ENCODE measurements at regions not wholly inside any gene's neighbourhood (a gene's known extent, or its start where the extent isn't known, plus 50 kb on each side); places are given as distances from the start of the nearest gene placed in this dataset.

GRCh38 chr3:76470285-76470684, 569.6 kb upstream of the ROBO2 start:
- TF ChIP-seq CTCF (IDR thresholded peaks at IDR 0.05; ENCODE audit: insufficient read depth, low read length) (no peak), POLR2AphosphoS5 (IDR thresholded peaks at IDR 0.05; ENCODE audit: low read depth) (no peak), SPI1 (IDR thresholded peaks at IDR 0.05; ENCODE audit: borderline replicate concordance, low read depth) (no peak), REST (IDR thresholded peaks at IDR 0.05; ENCODE audit: insufficient replicate concordance, low read depth) (no peak), GABPA (IDR thresholded peaks at IDR 0.05; ENCODE audit: low read depth) (no peak)
- no peak overlapping the region for H3K27ac ChIP-seq (replicated peaks)
- DNase-seq (ENCODE audit: low read depth in 1 of 2, low spot score in 1 of 2) = no peak
- no peak overlapping the region for H3K4me3 ChIP-seq (replicated peaks; ENCODE audit: insufficient read depth, low read length)
- no peaks in the 10 kb centered on the region for H3K27me3 ChIP-seq (ENCODE audit: insufficient read depth, poor library complexity, severe bottlenecking)

- Histone ChIP-seq H3K4me3 (replicated peaks; ENCODE audit: insufficient read depth, low read length) (no peak overlapping the region), H3K27me3 (ENCODE audit: insufficient read depth, poor library complexity, severe bottlenecking) (no peaks in the 10 kb centered on the region), H3K27ac (replicated peaks) (no peak overlapping the region)
- TF ChIP-seq SPI1 (IDR thresholded peaks at IDR 0.05; ENCODE audit: borderline replicate concordance, low read depth) (no peak), POLR2AphosphoS5 (IDR thresholded peaks at IDR 0.05; ENCODE audit: low read depth) (no peak), CTCF (IDR thresholded peaks at IDR 0.05; ENCODE audit: insufficient read depth, low read length) (no peak), GABPA (IDR thresholded peaks at IDR 0.05; ENCODE audit: low read depth) (no peak), REST (IDR thresholded peaks at IDR 0.05; ENCODE audit: insufficient replicate concordance, low read depth) (no peak)
- DNase-seq (ENCODE audit: low read depth in 1 of 2, low spot score in 1 of 2) = no peak
These were observed 565.3 kb upstream of the ROBO2 start for GRCh38 chr3:76474632-76475031.

DNA sequence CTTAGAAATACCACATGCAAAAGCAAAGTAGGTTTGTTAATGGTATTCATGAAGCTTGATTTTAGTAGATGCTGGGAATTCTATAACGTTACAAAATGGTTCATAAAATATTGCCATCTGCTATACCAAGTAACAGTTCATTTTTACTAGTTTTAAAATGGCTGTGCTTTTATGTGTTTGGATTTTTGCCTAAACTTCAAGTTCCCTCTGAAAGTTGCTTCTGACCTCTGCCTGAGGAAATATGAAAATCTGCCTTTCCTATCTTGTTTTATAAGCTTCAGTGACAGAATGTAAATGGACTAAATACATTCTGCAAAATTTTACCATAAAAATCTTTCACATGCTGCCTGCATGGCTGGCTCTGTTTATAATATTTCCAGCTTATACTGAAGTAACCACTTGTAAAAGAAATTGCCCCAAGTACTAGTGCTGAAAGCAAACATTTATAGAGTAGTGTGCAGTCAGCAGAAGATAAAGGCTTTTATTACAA, 560.7 kb upstream of the ROBO2 start:
- H3K4me3 ChIP-seq (replicated peaks; ENCODE audit: insufficient read depth, low read length) = no peak overlapping the region
- TF ChIP-seq CTCF (IDR thresholded peaks at IDR 0.05; ENCODE audit: insufficient read depth, low read length) = no peak
- TF ChIP-seq SPI1 (IDR thresholded peaks at IDR 0.05; ENCODE audit: borderline replicate concordance, low read depth) = no peak
- TF ChIP-seq POLR2AphosphoS5 (IDR thresholded peaks at IDR 0.05; ENCODE audit: low read depth) = no peak
- no peak for TF ChIP-seq REST (IDR thresholded peaks at IDR 0.05; ENCODE audit: insufficient replicate concordance, low read depth)
- no peak for TF ChIP-seq GABPA (IDR thresholded peaks at IDR 0.05; ENCODE audit: low read depth)

More for the DNA sequence above, 560.7 kb upstream of the ROBO2 start:
- no peak for DNase-seq (ENCODE audit: low read depth in 1 of 2, low spot score in 1 of 2)
- H3K27ac ChIP-seq (replicated peaks) = no peak overlapping the region
- H3K27me3 ChIP-seq (ENCODE audit: insufficient read depth, poor library complexity, severe bottlenecking) = no peaks in the 10 kb centered on the region

Data from HL-60 (cell line).